GM19238 (cell line): ENCODE measurements at regions not wholly inside any gene's neighbourhood (a gene's known extent, or its start where the extent isn't known, plus 50 kb on each side); places are given as distances from the start of the nearest gene placed in this dataset.

ENCODE experiments used
- DNase-seq: peaks from one replicate; pipeline ENCODE4 v3.0.0; 2011; ENCODE audit warnings: low spot score; ENCODE audit not compliant: insufficient read length

DNA sequence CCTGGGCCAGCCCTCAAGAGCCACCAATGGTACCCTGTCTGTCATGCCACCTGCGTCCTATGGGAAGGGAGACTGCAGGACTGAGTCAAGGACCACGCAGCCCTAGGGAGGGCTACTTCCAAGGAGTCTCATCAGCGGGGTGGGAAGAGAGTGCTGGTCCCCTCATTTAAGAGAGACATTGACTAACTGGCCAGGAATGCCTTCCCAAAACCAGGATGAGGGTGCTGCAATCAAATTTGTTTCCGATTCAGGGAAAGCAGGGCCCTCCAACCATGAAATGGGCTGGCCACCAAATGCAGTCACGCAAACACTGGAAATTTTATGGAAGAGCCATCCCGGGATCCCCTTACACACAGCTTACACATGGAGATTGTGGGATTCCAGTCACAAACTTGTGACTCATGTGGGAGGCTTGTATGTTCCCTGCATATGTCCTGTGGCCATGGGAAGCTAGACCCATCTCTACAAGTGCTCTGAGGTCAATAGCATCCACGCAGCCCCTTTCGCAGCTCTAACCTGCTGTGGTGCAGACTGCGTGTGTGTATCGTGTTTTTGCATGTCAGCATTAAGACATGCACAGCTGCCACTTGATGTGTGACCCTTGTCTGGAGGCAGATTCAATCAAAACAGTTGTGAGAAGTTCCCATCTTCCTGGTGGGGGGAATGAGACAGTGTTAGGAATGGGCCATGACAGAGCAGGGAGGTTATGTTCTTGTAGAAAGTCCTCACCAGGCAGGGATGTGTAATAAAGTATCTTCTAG is 53.0 kb upstream of the CST7 start:
- DNase-seq, result no peak

DNA sequence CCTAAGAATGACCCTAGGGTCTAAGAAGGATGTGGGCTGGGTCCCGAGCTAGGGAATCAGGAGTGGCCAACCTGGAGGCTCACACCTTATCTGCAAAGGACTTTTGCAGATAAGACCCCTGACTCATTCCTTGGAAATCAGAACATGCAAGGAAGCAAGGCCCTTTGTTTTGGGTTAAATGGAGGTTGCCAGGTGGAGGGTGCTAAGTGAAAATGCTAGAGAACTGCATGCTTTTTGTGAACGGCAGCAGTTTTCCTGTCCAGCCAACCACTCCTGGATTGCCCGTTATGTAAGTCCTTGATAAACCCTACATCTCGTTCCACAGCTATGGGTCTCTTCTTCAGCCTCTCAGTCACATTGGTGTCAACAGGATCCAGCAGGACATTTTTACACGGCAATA is 52.1 kb upstream of the CST7 start:
- DNase-seq, result no peak

DNA sequence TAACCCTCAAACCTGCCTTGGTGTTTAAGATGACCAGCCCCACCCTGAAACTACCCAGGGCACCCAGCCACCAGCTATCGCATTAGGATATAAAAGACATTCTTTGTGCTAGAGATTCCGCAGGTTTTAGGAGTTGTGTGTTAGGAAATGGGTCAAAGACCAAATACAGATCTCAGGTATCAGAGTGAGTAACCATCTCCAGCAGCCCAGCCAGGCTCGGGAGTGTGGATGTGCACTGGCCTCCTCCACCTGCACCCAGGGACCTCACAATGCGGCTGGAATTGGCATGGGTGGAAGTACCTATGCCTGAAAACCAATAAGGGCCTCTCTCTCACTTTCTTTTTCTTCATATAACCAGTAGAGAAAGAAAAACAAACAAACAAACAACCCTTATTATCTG is 51.1 kb upstream of the CST7 start:
- DNase-seq, result no peak

DNA sequence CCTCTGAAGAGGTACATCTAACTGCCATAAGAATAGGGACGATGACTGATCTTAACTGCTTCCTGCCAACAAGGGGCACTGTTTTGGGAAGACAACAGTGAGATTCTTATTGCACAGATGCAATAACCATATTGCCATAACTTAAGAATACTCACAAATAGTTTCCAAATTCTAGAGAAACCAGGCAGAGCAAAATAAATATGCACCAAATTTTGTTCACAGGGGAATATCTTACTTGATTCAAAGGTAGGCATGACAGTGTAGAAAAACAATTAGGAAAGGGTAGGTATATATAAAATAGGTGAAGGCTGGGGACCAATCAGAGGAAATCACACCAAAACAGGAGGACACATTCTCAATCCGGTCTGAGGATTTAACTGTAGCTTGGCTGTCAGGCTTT is 49.9 kb upstream of the CST7 start:
- DNase-seq, result no peak
